ENCODE measurements at regions not wholly inside any gene's neighbourhood (a gene's known extent, or its start where the extent isn't known, plus 50 kb on each side); places are given as distances from the start of the nearest gene placed in this dataset.
"Not testable (repeated sequence)": the region's sequence is repeated elsewhere in the genome, so short reads cannot be mapped to it uniquely, and the experiment has no call there.

GRCh38 chr7:4483851-4484250 lies 198.2 kb upstream of the FOXK1 start:
- H3K4me1 ChIP-seq, result no peaks in the 10 kb centered on the region
- H3K27me3 ChIP-seq, result no peaks in the 10 kb centered on the region
- TF ChIP-seq POLR2A (IDR thresholded peaks at IDR 0.05) (no peak), CTCF (IDR thresholded peaks at IDR 0.05) (no peak)
- no peak for DNase-seq
- no peaks in the 10 kb centered on the region for H3K9me3 ChIP-seq
- WGBS (ENCODE audit: insufficient coverage, low coverage, low lambda C conversion rate, missing lambda C conversion rate), result 88% methylated on average over 1 of the region's 1 CpG
- ATAC-seq, result no peak
- H3K36me3 ChIP-seq, result no peaks in the 10 kb centered on the region
- no peak overlapping the region for H3K27ac ChIP-seq
- H3K4me3 ChIP-seq, result no peak overlapping the region
- intact Hi-C loops (cut with DNase I), result no loop called here

DNA sequence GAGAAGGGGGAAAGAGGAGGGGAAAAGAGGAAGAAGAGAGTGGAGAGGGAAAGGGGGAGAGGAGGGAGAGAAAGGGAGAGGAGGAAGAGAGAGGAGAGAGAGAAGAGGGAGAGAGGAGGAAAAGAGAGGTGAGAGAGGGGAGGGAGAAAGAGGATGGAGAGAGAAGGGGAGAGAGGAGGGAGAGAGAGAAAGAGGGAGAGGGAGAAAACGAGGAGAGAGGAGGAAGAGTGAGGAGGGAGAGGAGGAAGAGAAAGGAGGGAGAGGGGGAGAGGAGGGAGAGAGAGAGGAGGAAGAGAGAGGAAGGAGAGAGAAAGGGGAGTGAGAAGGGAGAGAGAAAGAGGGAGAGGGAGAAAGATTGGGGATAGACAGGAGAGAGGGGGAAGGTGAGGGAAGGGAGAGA lies 197.6 kb upstream of the FOXK1 start:
- no peaks in the 10 kb centered on the region for H3K27me3 ChIP-seq
- ATAC-seq (no peak), DNase-seq (no peak)
- H3K9me3 ChIP-seq, result no peaks in the 10 kb centered on the region
- TF ChIP-seq CTCF (IDR thresholded peaks at IDR 0.05) (no peak), POLR2A (IDR thresholded peaks at IDR 0.05) (no peak)
- H3K4me3 ChIP-seq, result no peak overlapping the region
- no peak overlapping the region for H3K27ac ChIP-seq
- intact Hi-C loops (cut with DNase I), result no loop called here
- no peaks in the 10 kb centered on the region for H3K4me1 ChIP-seq
- WGBS (ENCODE audit: insufficient coverage, low coverage, low lambda C conversion rate, missing lambda C conversion rate), result 0% methylated on average over 1 of the region's 1 CpG
- no peaks in the 10 kb centered on the region for H3K36me3 ChIP-seq

DNA sequence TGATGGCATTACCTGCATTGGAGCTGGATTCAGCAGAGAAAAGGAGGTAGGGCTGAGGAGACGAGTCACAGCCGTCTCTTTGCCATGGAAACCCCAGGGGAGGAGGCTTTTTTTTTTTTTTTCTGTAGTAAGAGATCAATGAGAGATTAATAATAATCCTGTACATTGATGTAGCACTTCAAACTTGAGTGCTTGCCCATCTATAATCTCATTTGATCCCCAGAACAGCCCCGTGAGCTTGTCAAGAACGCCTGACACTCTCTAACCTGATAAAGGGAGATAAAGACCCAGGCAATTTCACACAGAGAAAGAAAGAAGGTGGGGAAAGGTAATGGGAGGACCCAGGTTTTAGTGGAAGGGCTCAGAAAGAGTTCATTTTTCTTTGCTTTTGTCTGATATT lies 195.2 kb upstream of the FOXK1 start:
- TF ChIP-seq POLR2A (IDR thresholded peaks at IDR 0.05) (no peak), CTCF (IDR thresholded peaks at IDR 0.05) (no peak)
- Histone ChIP-seq H3K36me3 (no peaks in the 10 kb centered on the region), H3K27ac (no peak overlapping the region), H3K4me3 (no peak overlapping the region), H3K9me3 (no peaks in the 10 kb centered on the region), H3K4me1 (no peaks in the 10 kb centered on the region), H3K27me3 (no peaks in the 10 kb centered on the region)
- ATAC-seq, result no peak
- 20% methylated on average over 4 of the region's 4 CpGs for WGBS (ENCODE audit: insufficient coverage, low coverage, low lambda C conversion rate, missing lambda C conversion rate)
- no peak for DNase-seq
- intact Hi-C loops (cut with DNase I), result no loop called here

- DNase-seq; H3K27me3 ChIP-seq; H3K4me1 ChIP-seq; intact Hi-C loops (cut with DNase I); ATAC-seq; H3K36me3 ChIP-seq; H3K4me3 ChIP-seq; H3K27ac ChIP-seq; H3K9me3 ChIP-seq: not testable (repeated sequence)
- WGBS (ENCODE audit: insufficient coverage, low coverage, low lambda C conversion rate, missing lambda C conversion rate), result 80% methylated on average over 4 of the region's 30 CpGs
These were observed 185.2 kb upstream of the FOXK1 start for GRCh38 chr7:4496911-4497310.

GRCh38 chr7:4500812-4501211 lies 181.3 kb upstream of the FOXK1 start:
- Histone ChIP-seq H3K36me3 (no peaks in the 10 kb centered on the region), H3K27me3 (no peaks in the 10 kb centered on the region), H3K4me1 (no peaks in the 10 kb centered on the region), H3K9me3 (no peaks in the 10 kb centered on the region), H3K27ac (no peak overlapping the region), H3K4me3 (no peak overlapping the region)
- DNase-seq (no peak), ATAC-seq (no peak)
- 80% methylated on average over 8 of the region's 10 CpGs for WGBS (ENCODE audit: insufficient coverage, low coverage, low lambda C conversion rate, missing lambda C conversion rate)
- intact Hi-C loops (cut with DNase I), result no loop called here
- TF ChIP-seq CTCF (IDR thresholded peaks at IDR 0.05) (no peak), POLR2A (IDR thresholded peaks at IDR 0.05) (no peak)

GRCh38 chr7:4507886-4508285 lies 174.2 kb upstream of the FOXK1 start:
- ATAC-seq; H3K27ac ChIP-seq; H3K27me3 ChIP-seq; H3K36me3 ChIP-seq; H3K9me3 ChIP-seq; H3K4me1 ChIP-seq; H3K4me3 ChIP-seq; DNase-seq; intact Hi-C loops (cut with DNase I): not testable (repeated sequence)
- 60% methylated on average over 7 of the region's 7 CpGs for WGBS (ENCODE audit: insufficient coverage, low coverage, low lambda C conversion rate, missing lambda C conversion rate)
